ENCODE measurements at regions not wholly inside any gene's neighbourhood (a gene's known extent, or its start where the extent isn't known, plus 50 kb on each side); places are given as distances from the start of the nearest gene placed in this dataset.

GRCh38 chr12:127619869-127620734 is 646.9 kb upstream of the TMEM132C start:
- DNase-seq (ENCODE audit: low spot score, unreplicated experiment), result no peak
- Mint-ChIP-seq H3K4me3 (ENCODE audit: low read depth) (no peak overlapping the region), H3K36me3 (ENCODE audit: insufficient read depth) (no peaks in the 10 kb centered on the region), H3K4me1 (ENCODE audit: low read depth) (peaks cover 7% of the 10 kb centered on the region), H3K27ac (no peak overlapping the region), H3K9me3 (ENCODE audit: low read depth) (peaks cover 3% of the 10 kb centered on the region), H3K27me3 (peaks cover 6% of the 10 kb centered on the region)
- no peak for TF ChIP-seq CTCF (IDR thresholded peaks at IDR 0.05; ENCODE audit: unreplicated experiment)

DNA sequence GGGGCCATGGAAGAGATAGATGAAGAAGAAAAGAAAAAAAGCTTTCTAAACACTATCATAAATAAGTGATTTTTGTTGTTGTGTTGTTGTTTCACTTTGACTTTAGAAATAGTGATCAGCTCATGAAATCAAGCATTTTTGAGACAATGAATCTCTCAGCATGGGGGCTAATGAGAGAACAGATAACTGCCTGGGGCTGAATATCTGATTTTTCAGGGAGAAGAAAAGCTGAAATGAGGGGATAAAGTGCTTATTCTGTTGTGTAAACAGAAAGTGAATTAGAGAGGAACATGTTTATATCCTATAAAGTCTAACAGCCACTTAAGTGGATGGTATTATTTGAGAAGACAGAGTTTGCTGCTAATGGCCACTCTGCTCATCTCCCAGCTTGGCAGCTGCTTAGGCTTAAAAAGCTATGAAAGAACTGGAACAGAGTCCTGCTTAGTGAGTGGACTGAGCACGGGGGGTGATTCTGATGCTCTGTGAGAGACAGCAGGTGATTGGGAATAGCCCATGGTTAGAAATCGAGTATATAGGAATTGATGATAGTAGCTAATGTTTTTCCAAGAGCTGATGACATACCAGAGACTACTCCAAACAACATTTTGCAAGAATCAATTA is 646.1 kb upstream of the TMEM132C start:
- Mint-ChIP-seq H3K9me3 (ENCODE audit: low read depth) (peaks cover 3% of the 10 kb centered on the region), H3K27ac (no peak overlapping the region), H3K27me3 (peaks cover 6% of the 10 kb centered on the region), H3K4me1 (ENCODE audit: low read depth) (peaks cover 7% of the 10 kb centered on the region), H3K36me3 (ENCODE audit: insufficient read depth) (no peaks in the 10 kb centered on the region), H3K4me3 (ENCODE audit: low read depth) (no peak overlapping the region)
- TF ChIP-seq CTCF (IDR thresholded peaks at IDR 0.05; ENCODE audit: unreplicated experiment), result no peak
- no peak for DNase-seq (ENCODE audit: low spot score, unreplicated experiment)

GRCh38 chr12:127621366-127621765 is 645.6 kb upstream of the TMEM132C start:
- peaks cover 7% of the 10 kb centered on the region for H3K4me1 Mint-ChIP-seq (ENCODE audit: low read depth)
- peaks cover 6% of the 10 kb centered on the region for H3K27me3 Mint-ChIP-seq
- DNase-seq (ENCODE audit: low spot score, unreplicated experiment), result no peak
- no peak overlapping the region for H3K4me3 Mint-ChIP-seq (ENCODE audit: low read depth)
- no peaks in the 10 kb centered on the region for H3K36me3 Mint-ChIP-seq (ENCODE audit: insufficient read depth)
- H3K27ac Mint-ChIP-seq, result no peak overlapping the region
- TF ChIP-seq CTCF (IDR thresholded peaks at IDR 0.05; ENCODE audit: unreplicated experiment), result no peak
- H3K9me3 Mint-ChIP-seq (ENCODE audit: low read depth), result peaks cover 3% of the 10 kb centered on the region

DNA sequence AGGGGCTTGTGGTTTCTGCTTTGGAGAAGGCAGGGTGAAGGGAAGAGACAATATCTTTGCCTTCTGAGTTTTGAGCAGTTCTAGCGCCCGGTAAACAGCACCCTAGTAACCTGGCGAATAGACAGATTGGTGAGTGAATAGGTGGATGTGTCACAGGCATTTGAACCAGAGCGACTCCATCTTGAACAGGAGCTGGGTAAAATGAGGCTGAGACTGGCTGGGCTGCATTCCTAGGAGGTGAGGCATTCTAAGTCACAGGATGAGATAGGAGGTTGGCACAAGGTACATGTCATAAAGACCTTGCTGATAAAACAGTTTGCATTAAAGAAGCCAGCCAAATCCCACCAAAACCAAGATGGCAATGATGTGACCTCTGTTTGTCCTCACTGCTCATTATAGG is 643.6 kb upstream of the TMEM132C start:
- Mint-ChIP-seq H3K4me3 (ENCODE audit: low read depth) (no peak overlapping the region), H3K27ac (no peak overlapping the region), H3K9me3 (ENCODE audit: low read depth) (no peaks in the 10 kb centered on the region), H3K27me3 (peaks cover 6% of the 10 kb centered on the region), H3K36me3 (ENCODE audit: insufficient read depth) (no peaks in the 10 kb centered on the region), H3K4me1 (ENCODE audit: low read depth) (peaks cover 5% of the 10 kb centered on the region)
- no peak for DNase-seq (ENCODE audit: low spot score, unreplicated experiment)
- TF ChIP-seq CTCF (IDR thresholded peaks at IDR 0.05; ENCODE audit: unreplicated experiment), result no peak

GRCh38 chr12:127625176-127625771 is 641.7 kb upstream of the TMEM132C start:
- Mint-ChIP-seq H3K4me1 (ENCODE audit: low read depth) (peaks cover 5% of the 10 kb centered on the region), H3K9me3 (ENCODE audit: low read depth) (no peaks in the 10 kb centered on the region)
- no peak for DNase-seq (ENCODE audit: low spot score, unreplicated experiment)

More at GRCh38 chr12:127625176-127625771, 641.7 kb upstream of the TMEM132C start:
- H3K27ac Mint-ChIP-seq, result no peak overlapping the region
- H3K36me3 Mint-ChIP-seq (ENCODE audit: insufficient read depth), result no peaks in the 10 kb centered on the region
- H3K27me3 Mint-ChIP-seq, result peaks cover 10% of the 10 kb centered on the region
- no peak for TF ChIP-seq CTCF (IDR thresholded peaks at IDR 0.05; ENCODE audit: unreplicated experiment)
- no peak overlapping the region for H3K4me3 Mint-ChIP-seq (ENCODE audit: low read depth)

All from progenitor cell of endocrine pancreas (in vitro differentiated cells).